GM12878 (cell line): ENCODE measurements at regions not wholly inside any gene's neighbourhood (a gene's known extent, or its start where the extent isn't known, plus 50 kb on each side); places are given as distances from the start of the nearest gene placed in this dataset.

ENCODE experiments used
- FOS ChIP-seq: IDR thresholded peaks from 3 replicates; pipeline ENCODE4 v1.6.1; 2011; ENCODE audit warnings: borderline replicate concordance; ENCODE audit not compliant: insufficient read length; ENCODE audit errors: extremely low read depth
- GABPA ChIP-seq: IDR thresholded peaks from 2 replicates; pipeline ENCODE4 v1.6.1; 2014; ENCODE audit warnings: antibody characterized with exemption, low read depth, mild to moderate bottlenecking, inconsistent platforms
- IKZF1 ChIP-seq: fragments of 450-650 bp; conservative IDR thresholded peaks from 2 replicates; pipeline ENCODE4 v1.6.1; 2017; ENCODE audit warnings: antibody characterized with exemption, mild to moderate bottlenecking
- KAT2A ChIP-seq: conservative IDR thresholded peaks from 2 replicates; pipeline ENCODE4 v1.6.1; 2011; ENCODE audit warnings: low read depth, low read length; ENCODE audit not compliant: control insufficient read depth
- SUPT20H ChIP-seq: IDR thresholded peaks from 2 replicates; pipeline ENCODE4 v1.6.1; 2011; ENCODE audit warnings: low read depth, mild to moderate bottlenecking, low read length, moderate library complexity, borderline replicate concordance; ENCODE audit not compliant: control insufficient read depth
- TF ChIP-seq, protein P1 (sequence below): fragments of 450-650 bp; IDR thresholded peaks from 2 replicates; pipeline ENCODE4 v1.6.1; 2017; ENCODE audit warnings: mild to moderate bottlenecking, moderate library complexity
- TF ChIP-seq, protein P2 (sequence below): fragments of 450-650 bp; formaldehyde crosslinking; IDR thresholded peaks from 2 replicates; pipeline ENCODE4 v1.5.0; 2022; ENCODE audit warnings: mild to moderate bottlenecking, missing genetic modification characterization

DNA sequence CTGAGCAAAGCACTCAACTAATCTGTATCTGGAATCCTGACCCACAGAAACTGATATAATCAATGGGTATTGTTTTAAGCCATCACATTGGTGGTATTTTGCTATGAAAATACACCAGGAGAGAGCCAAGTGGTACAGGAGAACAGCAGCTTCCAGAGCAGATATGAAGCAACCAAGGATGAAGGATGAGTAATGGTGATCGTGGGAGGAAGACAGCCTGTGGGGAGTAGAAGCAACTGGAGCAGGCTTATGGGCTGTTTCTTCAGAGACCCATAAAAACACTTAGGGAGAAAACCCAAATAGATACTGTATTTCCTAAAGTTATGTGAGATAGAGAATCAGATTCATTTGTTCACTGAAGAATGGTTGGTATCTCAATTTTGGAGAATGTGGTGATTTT, 330.8 kb downstream of the NUP35 start (continued):
- TF ChIP-seq, protein P1, sequence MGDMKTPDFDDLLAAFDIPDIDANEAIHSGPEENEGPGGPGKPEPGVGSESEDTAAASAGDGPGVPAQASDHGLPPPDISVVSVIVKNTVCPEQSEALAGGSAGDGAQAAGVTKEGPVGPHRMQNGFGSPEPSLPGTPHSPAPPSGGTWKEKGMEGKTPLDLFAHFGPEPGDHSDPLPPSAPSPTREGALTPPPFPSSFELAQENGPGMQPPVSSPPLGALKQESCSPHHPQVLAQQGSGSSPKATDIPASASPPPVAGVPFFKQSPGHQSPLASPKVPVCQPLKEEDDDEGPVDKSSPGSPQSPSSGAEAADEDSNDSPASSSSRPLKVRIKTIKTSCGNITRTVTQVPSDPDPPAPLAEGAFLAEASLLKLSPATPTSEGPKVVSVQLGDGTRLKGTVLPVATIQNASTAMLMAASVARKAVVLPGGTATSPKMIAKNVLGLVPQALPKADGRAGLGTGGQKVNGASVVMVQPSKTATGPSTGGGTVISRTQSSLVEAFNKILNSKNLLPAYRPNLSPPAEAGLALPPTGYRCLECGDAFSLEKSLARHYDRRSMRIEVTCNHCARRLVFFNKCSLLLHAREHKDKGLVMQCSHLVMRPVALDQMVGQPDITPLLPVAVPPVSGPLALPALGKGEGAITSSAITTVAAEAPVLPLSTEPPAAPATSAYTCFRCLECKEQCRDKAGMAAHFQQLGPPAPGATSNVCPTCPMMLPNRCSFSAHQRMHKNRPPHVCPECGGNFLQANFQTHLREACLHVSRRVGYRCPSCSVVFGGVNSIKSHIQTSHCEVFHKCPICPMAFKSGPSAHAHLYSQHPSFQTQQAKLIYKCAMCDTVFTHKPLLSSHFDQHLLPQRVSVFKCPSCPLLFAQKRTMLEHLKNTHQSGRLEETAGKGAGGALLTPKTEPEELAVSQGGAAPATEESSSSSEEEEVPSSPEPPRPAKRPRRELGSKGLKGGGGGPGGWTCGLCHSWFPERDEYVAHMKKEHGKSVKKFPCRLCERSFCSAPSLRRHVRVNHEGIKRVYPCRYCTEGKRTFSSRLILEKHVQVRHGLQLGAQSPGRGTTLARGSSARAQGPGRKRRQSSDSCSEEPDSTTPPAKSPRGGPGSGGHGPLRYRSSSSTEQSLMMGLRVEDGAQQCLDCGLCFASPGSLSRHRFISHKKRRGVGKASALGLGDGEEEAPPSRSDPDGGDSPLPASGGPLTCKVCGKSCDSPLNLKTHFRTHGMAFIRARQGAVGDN, result no peak
- TF ChIP-seq, protein P2, sequence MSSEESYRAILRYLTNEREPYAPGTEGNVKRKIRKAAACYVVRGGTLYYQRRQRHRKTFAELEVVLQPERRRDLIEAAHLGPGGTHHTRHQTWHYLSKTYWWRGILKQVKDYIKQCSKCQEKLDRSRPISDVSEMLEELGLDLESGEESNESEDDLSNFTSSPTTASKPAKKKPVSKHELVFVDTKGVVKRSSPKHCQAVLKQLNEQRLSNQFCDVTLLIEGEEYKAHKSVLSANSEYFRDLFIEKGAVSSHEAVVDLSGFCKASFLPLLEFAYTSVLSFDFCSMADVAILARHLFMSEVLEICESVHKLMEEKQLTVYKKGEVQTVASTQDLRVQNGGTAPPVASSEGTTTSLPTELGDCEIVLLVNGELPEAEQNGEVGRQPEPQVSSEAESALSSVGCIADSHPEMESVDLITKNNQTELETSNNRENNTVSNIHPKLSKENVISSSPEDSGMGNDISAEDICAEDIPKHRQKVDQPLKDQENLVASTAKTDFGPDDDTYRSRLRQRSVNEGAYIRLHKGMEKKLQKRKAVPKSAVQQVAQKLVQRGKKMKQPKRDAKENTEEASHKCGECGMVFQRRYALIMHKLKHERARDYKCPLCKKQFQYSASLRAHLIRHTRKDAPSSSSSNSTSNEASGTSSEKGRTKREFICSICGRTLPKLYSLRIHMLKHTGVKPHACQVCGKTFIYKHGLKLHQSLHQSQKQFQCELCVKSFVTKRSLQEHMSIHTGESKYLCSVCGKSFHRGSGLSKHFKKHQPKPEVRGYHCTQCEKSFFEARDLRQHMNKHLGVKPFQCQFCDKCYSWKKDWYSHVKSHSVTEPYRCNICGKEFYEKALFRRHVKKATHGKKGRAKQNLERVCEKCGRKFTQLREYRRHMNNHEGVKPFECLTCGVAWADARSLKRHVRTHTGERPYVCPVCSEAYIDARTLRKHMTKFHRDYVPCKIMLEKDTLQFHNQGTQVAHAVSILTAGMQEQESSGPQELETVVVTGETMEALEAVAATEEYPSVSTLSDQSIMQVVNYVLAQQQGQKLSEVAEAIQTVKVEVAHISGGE (CRISPR knock-in tag), result no peak
- no peak for TF ChIP-seq FOS
- no peak for TF ChIP-seq SUPT20H
- TF ChIP-seq IKZF1, result no peak
- no peak for TF ChIP-seq GABPA
- TF ChIP-seq KAT2A, result no peak
